B cell (primary cell): ENCODE measurements at regions not wholly inside any gene's neighbourhood (a gene's known extent, or its start where the extent isn't known, plus 50 kb on each side); places are given as distances from the start of the nearest gene placed in this dataset.

Experiments used
- ATAC-seq: fragments of 200-7000 bp; cut with Tn5 transposase; one replicate; pipeline ENCODE4 v1.10.0; 2021; ENCODE audit warnings: low read depth, mild to moderate bottlenecking, moderate number of reproducible peaks, moderate library complexity
- CTCF ChIA-PET: fragments of 350-600 bp; sonication (Branson Sonifier 250); formaldehyde crosslinking; loops from one replicate; lab custom pipeline; 2021; ENCODE audit warnings: antibody characterized with exemption, inconsistent platforms; lab: Charles Lee
- POLR2A ChIA-PET: fragments of 350-600 bp; sonication (Branson Sonifier 250); formaldehyde crosslinking; loops from one replicate; lab custom pipeline; 2021; ENCODE audit warnings: antibody characterized with exemption; lab: Charles Lee
- DNase-seq: peaks from one replicate; pipeline ENCODE4 v3.0.0; 2013
- H2AFZ ChIP-seq: 2 replicates; pipeline ENCODE4 v1.6.1; 2012; ENCODE audit warnings: mild to moderate bottlenecking, low read depth, low read length; ENCODE audit not compliant: insufficient read depth, poor library complexity, severe bottlenecking
- H3K27ac ChIP-seq, 2 donors: 1 replicate in 1 of 2; 2 replicates in 1 of 2; pipeline ENCODE4 v1.5.1; 2012 to 2013; ENCODE audit warnings: low read length in 2 of 2, mild to moderate bottlenecking in 2 of 2, moderate library complexity in 1 of 2
- H3K27me3 ChIP-seq, 4 experiments: fragments of 200-600 bp in 1 of 4; sonication (generic) in 1 of 4; replicated peaks in 1 of 4; 1 replicate in 2 of 4; 2 replicates in 2 of 4; pipeline versions ENCODE4 v1.6.1 to v1.7.0; 2013 to 2016; ENCODE audit warnings: low read length in 3 of 4, mild to moderate bottlenecking in 2 of 4, mixed read lengths in 1 of 4, moderate library complexity in 1 of 4; ENCODE audit not compliant: insufficient read depth in 4 of 4, control insufficient read depth in 3 of 4; ENCODE audit errors: control extremely low read depth in 1 of 4
- H3K36me3 ChIP-seq, 2 experiments: replicated peaks in 1 of 2; 1 replicate in 1 of 2; 2 replicates in 1 of 2; pipeline versions ENCODE4 v1.6.1 to v1.7.1; 2013; ENCODE audit warnings: low read length in 1 of 2; ENCODE audit not compliant: insufficient read depth in 2 of 2, control insufficient read depth in 1 of 2; ENCODE audit errors: control extremely low read depth in 1 of 2, extremely low read depth in 1 of 2
- H3K4me1 ChIP-seq, 2 donors: fragments of 200-600 bp in 1 of 2; sonication (generic) in 1 of 2; 1 replicate in 1 of 2; 2 replicates in 1 of 2; pipeline versions ENCODE4 v1.5.1 to v1.6.1; 2013 to 2017; ENCODE audit warnings: low read length in 2 of 2; ENCODE audit not compliant: control insufficient read depth in 2 of 2, insufficient read depth in 2 of 2
- H3K4me2 ChIP-seq: replicated peaks from 2 replicates; pipeline ENCODE3; 2012; ENCODE audit warnings: mild to moderate bottlenecking, low read depth, low read length; ENCODE audit not compliant: poor library complexity, severe bottlenecking
- H3K4me3 ChIP-seq, 5 experiments: fragments of 200-600 bp in 1 of 5; sonication (generic) in 1 of 5; 1 replicate in 3 of 5; 2 replicates in 2 of 5; pipeline versions ENCODE4 v1.5.1 to v1.7.0; 2011 to 2016; ENCODE audit warnings: low read length in 4 of 5, mild to moderate bottlenecking in 4 of 5, low read depth in 2 of 5, control low read depth in 1 of 5, moderate library complexity in 1 of 5; ENCODE audit not compliant: insufficient read depth in 1 of 5; ENCODE audit errors: control extremely low read depth in 1 of 5, extremely low read depth in 1 of 5
- H3K79me2 ChIP-seq: fragments of 200-600 bp; sonication (generic); one replicate; pipeline ENCODE4 v1.6.0; 2016; ENCODE audit warnings: low read length; ENCODE audit not compliant: control insufficient read depth, insufficient read depth
- H3K9ac ChIP-seq: fragments of 200-600 bp; sonication (generic); 2 replicates; pipeline ENCODE4 v1.6.1; 2017; ENCODE audit warnings: mild to moderate bottlenecking, low read length, moderate library complexity
- H3K9me3 ChIP-seq, 3 donors: one replicate each; pipeline versions ENCODE4 v1.6.1 to v1.7.1; 2013; ENCODE audit warnings: low read length in 2 of 3; ENCODE audit not compliant: control insufficient read depth in 2 of 3, insufficient read depth in 1 of 3; ENCODE audit errors: control extremely low read depth in 1 of 3
- H4K20me1 ChIP-seq: 2 replicates; pipeline ENCODE4 v1.6.0; 2012; ENCODE audit warnings: mild to moderate bottlenecking, low read length; ENCODE audit not compliant: insufficient read depth, control insufficient read depth, poor library complexity, severe bottlenecking
- H3K27ac Mint-ChIP-seq: one replicate; pipeline ENCODE4 v1.8.0; 2021; ENCODE audit warnings: mixed read lengths
- H3K27me3 Mint-ChIP-seq: one replicate; pipeline ENCODE4 v1.8.0; 2021; ENCODE audit warnings: mixed read lengths
- H3K4me1 Mint-ChIP-seq: one replicate; pipeline ENCODE4 v1.8.0; 2021; ENCODE audit warnings: mixed read lengths
- H3K4me3 Mint-ChIP-seq: one replicate; pipeline ENCODE4 v1.8.0; 2021; ENCODE audit warnings: mixed read lengths
- H3K9me3 Mint-ChIP-seq: one replicate; pipeline ENCODE4 v1.8.0; 2022; ENCODE audit warnings: mixed read lengths; ENCODE audit not compliant: insufficient read depth
- EZH2 ChIP-seq: IDR thresholded peaks from 2 replicates; pipeline ENCODE4 v1.6.1; 2012; ENCODE audit warnings: borderline replicate concordance, low read depth, mild to moderate bottlenecking, moderate library complexity, low read length; ENCODE audit not compliant: insufficient read depth, poor library complexity, severe bottlenecking
- WGBS: methylation state at CpG from one replicate; pipeline ENCODE4 v1.1.5; 2013; ENCODE audit warnings: missing lambda C conversion rate; ENCODE audit not compliant: insufficient coverage; 5-methylcytosine and 5-hydroxymethylcytosine counted together
- intact Hi-C: fragments of 100-400 bp; cut with micrococcal nuclease; formaldehyde crosslinking; loops from one replicate; pipeline ENCODE4 v1.10.0; 2022
- TF ChIP-seq, protein P1 (sequence below): fragments of 200-600 bp; IDR thresholded peaks from one replicate; pipeline ENCODE4 v1.8.0; 2022; ENCODE audit warnings: antibody characterized with exemption, mild to moderate bottlenecking

DNA sequence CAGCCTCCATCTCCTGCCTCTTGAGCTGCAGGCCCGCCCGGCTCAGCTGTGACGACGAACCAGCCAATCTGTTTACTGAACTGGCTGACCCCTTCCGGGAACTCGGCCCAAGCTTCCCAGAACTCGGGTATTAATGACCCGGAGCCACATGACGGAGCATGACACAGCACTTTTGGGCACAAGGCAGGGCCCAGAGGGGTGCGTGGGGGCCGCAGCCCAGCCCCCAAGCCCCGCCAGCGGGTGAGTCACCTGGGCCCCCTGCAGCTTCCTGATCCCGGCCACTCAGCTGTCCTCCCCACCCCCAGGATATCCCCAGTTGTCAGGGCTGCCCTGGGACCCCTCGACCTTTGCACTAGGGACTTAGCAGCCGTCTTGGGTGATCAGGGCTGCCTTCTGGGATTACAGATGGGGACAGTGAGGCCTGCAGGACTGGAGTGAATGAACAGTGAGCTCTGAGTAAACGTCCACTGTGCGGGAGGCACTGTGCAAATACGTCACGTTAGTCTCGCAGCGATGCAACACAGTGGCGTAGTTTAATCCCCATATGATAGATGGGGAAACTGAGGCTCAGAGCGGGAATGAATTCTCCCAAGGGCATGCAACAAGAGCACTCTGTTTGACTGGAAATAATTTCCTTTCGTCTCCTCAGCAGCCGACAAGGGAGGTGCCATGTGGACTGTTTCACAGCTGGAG lies 102.1 kb downstream of the CEBPB start:
- H3K4me3 ChIP-seq, result no peak overlapping the region
- Mint-ChIP-seq H3K27ac (no peak overlapping the region), H3K4me3 (no peak overlapping the region), H3K9me3 (no peaks in the 10 kb centered on the region), H3K27me3 (peaks cover 27% of the 10 kb centered on the region), H3K4me1 (peaks cover 12% of the 10 kb centered on the region)
- no peak for DNase-seq
- no peaks in the 10 kb centered on the region for H4K20me1 ChIP-seq
- H3K79me2 ChIP-seq, result no peaks in the 10 kb centered on the region
- TF ChIP-seq EZH2, result no peak
- 42% methylated on average over 26 of the region's 26 CpGs for WGBS
- intact Hi-C loops, result no loop called here
- peaks cover 6 to 8% of the 10 kb centered on the region in 2 donors for H3K4me1 ChIP-seq
- H3K4me2 ChIP-seq, result no peak overlapping the region
- H3K36me3 ChIP-seq, result no peaks in the 10 kb centered on the region
- ATAC-seq, result no peak
- H3K27ac ChIP-seq, result no peak overlapping the region
- CTCF ChIA-PET, result no interaction called here
- POLR2A ChIA-PET, result interaction anchor here (0.5 kb wide), 2 partner anchors 263 to 638 kb away, joined by 3 read pairs; no protein-coding TSS in a partner anchor
- H3K27me3 ChIP-seq, result peaks cover 0 to 4% (median 1%) of the 10 kb centered on the region in 4 experiments
- no peak overlapping the region for H3K9ac ChIP-seq
- H3K9me3 ChIP-seq, result no peaks in the 10 kb centered on the region
- no peak overlapping the region for H2AFZ ChIP-seq

DNA sequence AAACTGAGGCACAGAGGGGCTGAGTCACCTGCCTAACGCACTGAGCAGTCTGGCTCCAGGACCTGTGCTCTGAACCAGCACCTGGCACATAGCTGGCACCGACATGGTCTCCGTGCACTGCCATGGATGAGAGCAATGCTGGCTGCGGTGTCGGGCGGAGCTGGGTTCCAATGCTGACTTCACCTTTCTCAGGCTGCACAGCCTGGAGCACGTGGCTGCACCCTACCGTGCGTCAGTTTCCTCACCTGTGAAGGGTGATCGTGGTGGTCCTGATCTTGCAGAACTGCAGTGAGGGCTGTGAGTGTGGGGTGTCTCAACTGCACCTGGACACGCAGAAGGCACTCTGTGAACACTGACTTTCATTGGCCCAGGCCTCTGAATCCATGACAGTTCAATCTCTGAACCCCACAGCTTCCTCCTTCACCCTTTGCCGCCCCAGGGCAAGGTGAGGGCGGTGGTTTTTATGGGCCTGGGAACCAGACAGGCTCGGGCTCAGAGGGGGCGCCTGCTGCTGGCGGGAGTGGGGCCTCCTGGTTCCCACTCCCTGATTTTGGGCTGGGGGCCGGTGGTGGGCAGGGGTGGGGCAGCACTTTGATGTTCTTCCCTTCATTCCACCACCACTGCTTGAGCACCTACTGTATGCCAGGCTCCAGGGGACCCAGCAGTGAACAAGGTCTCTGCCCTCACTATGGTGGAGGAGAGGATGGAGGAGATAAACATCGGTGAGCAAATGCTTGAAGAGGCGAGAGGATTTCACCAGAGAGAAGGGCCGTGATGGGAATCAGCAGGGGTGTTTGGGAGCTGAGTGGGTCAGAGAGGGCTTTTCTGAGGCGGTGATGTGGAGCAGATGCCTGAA lies 102.9 kb downstream of the CEBPB start:
- POLR2A ChIA-PET, result interaction anchor here (0.5 kb wide), 1 partner anchor 262 kb away, joined by 3 read pairs; no protein-coding TSS in a partner anchor
- Histone ChIP-seq H3K27me3 (peaks cover 0 to 5% (median 1%) of the 10 kb centered on the region in 4 experiments), H4K20me1 (no peaks in the 10 kb centered on the region), H3K9me3 (no peaks in the 10 kb centered on the region), H3K4me2 (no peak overlapping the region), H3K4me1 (peaks cover 6 to 8% of the 10 kb centered on the region in 2 donors), H3K4me3 (no peak overlapping the region), H3K79me2 (no peaks in the 10 kb centered on the region), H3K9ac (no peak overlapping the region), H3K36me3 (no peaks in the 10 kb centered on the region), H3K27ac (no peak overlapping the region), H2AFZ (no peak overlapping the region)
- intact Hi-C loops, result no loop called here
- no peak overlapping the region for H3K27ac Mint-ChIP-seq
- H3K27me3 Mint-ChIP-seq, result peaks cover 28% of the 10 kb centered on the region
- H3K4me1 Mint-ChIP-seq, result peaks cover 17% of the 10 kb centered on the region
- no peak for TF ChIP-seq EZH2
- TF ChIP-seq, protein P1, sequence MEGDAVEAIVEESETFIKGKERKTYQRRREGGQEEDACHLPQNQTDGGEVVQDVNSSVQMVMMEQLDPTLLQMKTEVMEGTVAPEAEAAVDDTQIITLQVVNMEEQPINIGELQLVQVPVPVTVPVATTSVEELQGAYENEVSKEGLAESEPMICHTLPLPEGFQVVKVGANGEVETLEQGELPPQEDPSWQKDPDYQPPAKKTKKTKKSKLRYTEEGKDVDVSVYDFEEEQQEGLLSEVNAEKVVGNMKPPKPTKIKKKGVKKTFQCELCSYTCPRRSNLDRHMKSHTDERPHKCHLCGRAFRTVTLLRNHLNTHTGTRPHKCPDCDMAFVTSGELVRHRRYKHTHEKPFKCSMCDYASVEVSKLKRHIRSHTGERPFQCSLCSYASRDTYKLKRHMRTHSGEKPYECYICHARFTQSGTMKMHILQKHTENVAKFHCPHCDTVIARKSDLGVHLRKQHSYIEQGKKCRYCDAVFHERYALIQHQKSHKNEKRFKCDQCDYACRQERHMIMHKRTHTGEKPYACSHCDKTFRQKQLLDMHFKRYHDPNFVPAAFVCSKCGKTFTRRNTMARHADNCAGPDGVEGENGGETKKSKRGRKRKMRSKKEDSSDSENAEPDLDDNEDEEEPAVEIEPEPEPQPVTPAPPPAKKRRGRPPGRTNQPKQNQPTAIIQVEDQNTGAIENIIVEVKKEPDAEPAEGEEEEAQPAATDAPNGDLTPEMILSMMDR, result no peak
- no peaks in the 10 kb centered on the region for H3K9me3 Mint-ChIP-seq
- CTCF ChIA-PET, result no interaction called here
- no peak overlapping the region for H3K4me3 Mint-ChIP-seq
- no peak for ATAC-seq
- DNase-seq, result no peak
- WGBS, result 86% methylated on average over 14 of the region's 21 CpGs
